ENCODE measurements at regions not wholly inside any gene's neighbourhood (a gene's known extent, or its start where the extent isn't known, plus 50 kb on each side); places are given as distances from the start of the nearest gene placed in this dataset.

DNA sequence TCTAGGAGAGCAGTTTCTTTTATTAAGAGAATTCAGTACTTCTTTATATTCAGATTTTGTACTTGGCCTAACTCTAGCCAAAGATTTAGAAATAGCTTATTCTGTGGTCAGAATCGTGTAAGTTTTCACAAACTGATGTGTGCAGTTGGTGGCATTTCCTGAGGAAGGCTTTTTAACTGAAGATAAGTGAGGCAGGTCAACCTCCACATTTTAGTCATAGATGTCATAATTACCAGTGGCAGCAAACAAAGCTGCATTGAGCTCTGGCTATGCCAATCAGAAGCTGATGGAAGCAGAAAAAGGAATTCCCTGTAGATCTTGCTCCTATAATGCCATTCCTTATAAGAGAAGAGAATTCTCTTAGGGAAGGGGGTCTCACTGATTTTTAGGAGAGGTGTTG lies 141.3 kb upstream of the SP8 start:
- no peak overlapping the region for H3K4me3 ChIP-seq (ENCODE audit: control insufficient read depth, low read depth, low read length)

DNA sequence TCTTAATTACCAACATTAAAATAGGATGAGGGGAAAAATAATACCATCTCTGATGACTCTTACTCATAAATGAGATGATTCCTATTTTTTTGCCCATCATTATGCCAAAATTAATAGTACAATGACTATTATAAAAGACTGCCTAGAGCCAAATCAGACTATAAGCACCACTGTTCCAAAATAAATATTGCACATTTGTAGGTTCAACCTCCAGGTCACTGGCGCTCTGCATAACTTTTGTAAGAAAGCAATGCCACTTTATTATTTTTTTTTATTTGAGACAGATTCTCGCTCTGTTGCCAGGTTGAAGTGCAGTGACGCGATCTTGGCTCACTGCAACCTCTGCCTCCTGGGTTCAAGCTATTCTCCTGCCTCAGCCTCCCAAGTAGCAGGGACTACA lies 142.5 kb upstream of the SP8 start:
- no peak for DNase-seq (ENCODE audit: low read depth)
- TF ChIP-seq, protein P1, sequence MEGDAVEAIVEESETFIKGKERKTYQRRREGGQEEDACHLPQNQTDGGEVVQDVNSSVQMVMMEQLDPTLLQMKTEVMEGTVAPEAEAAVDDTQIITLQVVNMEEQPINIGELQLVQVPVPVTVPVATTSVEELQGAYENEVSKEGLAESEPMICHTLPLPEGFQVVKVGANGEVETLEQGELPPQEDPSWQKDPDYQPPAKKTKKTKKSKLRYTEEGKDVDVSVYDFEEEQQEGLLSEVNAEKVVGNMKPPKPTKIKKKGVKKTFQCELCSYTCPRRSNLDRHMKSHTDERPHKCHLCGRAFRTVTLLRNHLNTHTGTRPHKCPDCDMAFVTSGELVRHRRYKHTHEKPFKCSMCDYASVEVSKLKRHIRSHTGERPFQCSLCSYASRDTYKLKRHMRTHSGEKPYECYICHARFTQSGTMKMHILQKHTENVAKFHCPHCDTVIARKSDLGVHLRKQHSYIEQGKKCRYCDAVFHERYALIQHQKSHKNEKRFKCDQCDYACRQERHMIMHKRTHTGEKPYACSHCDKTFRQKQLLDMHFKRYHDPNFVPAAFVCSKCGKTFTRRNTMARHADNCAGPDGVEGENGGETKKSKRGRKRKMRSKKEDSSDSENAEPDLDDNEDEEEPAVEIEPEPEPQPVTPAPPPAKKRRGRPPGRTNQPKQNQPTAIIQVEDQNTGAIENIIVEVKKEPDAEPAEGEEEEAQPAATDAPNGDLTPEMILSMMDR (IDR thresholded peaks at IDR 0.05; ENCODE audit: control insufficient read depth, insufficient read depth, low read depth, low read length, missing control alignments): no peak
- no peak overlapping the region for H3K4me3 ChIP-seq (ENCODE audit: control insufficient read depth, low read depth, low read length)

More for the DNA sequence above, 141.3 kb upstream of the SP8 start:
- DNase-seq (ENCODE audit: low read depth): no peak
- TF ChIP-seq, protein P1 (IDR thresholded peaks at IDR 0.05; ENCODE audit: control insufficient read depth, insufficient read depth, low read depth, low read length, missing control alignments): no peak

DNA sequence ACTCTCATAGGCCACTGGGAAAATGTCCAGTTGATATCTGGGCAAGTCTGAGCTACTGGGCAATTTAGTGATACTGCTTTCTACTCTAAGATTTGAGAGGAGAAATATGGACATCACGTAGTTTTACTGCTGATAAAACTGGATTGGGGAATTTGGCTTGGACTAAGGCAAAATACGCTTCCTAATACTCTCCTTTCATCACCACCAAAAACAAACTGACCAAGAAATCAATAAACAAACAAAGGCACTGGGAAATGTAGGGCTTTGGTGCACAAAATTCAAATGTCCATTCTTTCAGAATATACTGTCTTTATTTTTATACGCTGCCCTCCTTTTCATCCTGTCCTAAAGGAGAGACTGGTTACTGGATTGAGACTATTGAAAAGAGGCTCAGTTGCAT lies 145.1 kb upstream of the SP8 start:
- H3K4me3 ChIP-seq (ENCODE audit: control insufficient read depth, low read depth, low read length): no peak overlapping the region
- no peak for DNase-seq (ENCODE audit: low read depth)
- TF ChIP-seq, protein P1 (IDR thresholded peaks at IDR 0.05; ENCODE audit: control insufficient read depth, insufficient read depth, low read depth, low read length, missing control alignments): no peak

DNA sequence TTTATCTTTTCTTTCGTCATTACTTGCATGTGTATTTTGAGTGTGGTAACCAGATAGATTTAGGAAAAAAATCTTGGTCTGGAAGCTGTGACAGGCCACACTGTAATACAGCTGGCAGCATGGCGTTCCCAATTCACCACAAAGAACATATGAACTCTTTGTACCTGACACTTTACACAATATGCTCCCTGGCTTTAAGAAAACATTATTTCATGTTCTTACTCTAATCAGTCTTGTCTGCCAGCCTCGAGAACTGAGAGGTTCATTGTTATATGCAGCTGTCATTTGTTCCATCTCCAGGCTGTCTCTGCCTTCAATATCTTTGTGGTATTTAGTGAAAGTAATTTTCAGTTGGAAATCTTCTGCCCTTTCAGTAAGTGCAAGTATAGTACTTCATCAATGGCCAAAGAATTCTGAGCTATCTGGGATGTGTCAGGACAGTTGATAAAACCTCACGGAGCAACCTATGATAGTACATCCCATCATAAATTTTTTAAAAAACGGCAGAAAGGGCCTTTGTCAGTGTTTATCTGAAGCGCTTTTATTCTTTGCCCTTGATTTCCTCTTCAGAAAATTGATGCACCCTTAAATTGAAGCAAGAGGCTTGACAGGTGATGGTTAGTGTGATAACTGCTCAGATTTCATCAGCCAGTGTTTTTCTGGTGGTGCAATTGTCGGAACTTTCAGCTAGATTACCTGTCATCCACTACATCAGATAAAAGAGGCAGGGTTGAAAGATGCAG lies 146.3 kb upstream of the SP8 start:
- DNase-seq (ENCODE audit: low read depth): no peak
- H3K4me3 ChIP-seq (ENCODE audit: control insufficient read depth, low read depth, low read length): no peak overlapping the region
- TF ChIP-seq, protein P1 (IDR thresholded peaks at IDR 0.05; ENCODE audit: control insufficient read depth, insufficient read depth, low read depth, low read length, missing control alignments): no peak

DNA sequence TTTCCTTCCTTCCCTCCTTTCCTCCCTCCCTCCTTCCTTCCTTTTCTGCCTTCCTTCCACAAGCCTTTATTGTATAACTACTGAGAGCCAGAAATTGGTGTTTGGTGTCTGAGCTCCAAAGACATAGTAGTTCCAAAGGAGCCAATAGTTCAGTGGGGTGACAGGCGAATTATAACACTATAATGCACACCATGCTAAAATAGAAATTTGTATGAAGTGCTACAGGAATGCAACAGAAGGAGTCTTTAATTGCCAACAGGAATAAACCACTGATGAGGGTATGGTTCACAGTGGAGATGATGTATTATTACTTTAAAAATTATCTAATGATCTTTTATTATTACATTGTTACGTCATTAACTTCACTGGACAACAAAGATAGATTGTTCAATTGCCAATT lies 158.8 kb upstream of the SP8 start:
- no peak for DNase-seq (ENCODE audit: low read depth)
- no peak overlapping the region for H3K4me3 ChIP-seq (ENCODE audit: control insufficient read depth, low read depth, low read length)
- TF ChIP-seq, protein P1 (IDR thresholded peaks at IDR 0.05; ENCODE audit: control insufficient read depth, insufficient read depth, low read depth, low read length, missing control alignments): no peak

DNA sequence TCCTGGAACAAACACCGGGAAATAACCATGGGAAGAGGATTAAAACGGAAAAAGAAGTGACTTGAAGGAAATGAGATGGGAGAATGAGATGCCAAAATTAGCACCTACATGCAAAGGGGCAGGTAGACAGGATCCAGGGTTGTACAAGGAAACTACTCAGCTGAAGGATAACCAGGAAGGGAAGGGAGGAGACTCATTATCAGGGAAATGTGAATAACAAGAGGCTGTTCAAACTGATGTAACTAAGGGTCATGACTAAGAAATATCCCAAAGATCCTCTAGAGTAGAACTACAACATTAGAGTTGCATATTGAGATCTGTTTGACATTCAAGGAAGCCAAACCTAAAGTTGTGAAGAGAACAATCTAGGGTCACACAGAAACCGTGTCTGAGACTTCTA lies 166.2 kb upstream of the SP8 start:
- DNase-seq (ENCODE audit: low read depth): no peak
- no peak overlapping the region for H3K4me3 ChIP-seq (ENCODE audit: control insufficient read depth, low read depth, low read length)

More for the DNA sequence above, 166.2 kb upstream of the SP8 start:
- TF ChIP-seq, protein P1 (IDR thresholded peaks at IDR 0.05; ENCODE audit: control insufficient read depth, insufficient read depth, low read depth, low read length, missing control alignments): no peak
